ENCODE measurements at regions not wholly inside any gene's neighbourhood (a gene's known extent, or its start where the extent isn't known, plus 50 kb on each side); places are given as distances from the start of the nearest gene placed in this dataset.

DNA sequence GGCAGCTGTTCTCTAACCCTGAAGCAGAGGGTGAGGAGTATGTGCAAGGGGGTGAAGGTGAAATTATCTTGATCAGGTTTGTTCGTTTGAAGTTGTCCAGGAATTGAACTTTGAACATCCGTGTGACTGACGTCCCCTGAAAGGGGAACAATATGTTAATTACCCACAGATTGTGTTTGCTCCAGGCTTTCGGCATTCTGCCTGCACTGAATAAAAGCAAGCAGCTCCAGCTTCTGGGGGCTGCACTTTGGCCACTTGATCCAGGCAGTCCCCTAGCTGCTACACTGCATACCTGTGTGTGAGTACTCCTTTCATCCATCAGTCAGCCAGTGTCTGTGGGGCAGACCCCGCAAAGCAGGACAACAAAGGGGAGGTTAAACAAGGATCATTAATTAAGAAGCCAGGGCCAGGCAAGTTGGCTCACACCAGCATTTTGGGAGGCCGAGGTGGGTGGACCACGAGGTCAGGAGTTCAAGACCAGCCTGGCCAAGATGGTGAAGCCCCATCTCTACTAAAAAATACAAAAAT, 104.8 kb upstream of the BTN3A2 start:
- TF ChIP-seq, protein P1, sequence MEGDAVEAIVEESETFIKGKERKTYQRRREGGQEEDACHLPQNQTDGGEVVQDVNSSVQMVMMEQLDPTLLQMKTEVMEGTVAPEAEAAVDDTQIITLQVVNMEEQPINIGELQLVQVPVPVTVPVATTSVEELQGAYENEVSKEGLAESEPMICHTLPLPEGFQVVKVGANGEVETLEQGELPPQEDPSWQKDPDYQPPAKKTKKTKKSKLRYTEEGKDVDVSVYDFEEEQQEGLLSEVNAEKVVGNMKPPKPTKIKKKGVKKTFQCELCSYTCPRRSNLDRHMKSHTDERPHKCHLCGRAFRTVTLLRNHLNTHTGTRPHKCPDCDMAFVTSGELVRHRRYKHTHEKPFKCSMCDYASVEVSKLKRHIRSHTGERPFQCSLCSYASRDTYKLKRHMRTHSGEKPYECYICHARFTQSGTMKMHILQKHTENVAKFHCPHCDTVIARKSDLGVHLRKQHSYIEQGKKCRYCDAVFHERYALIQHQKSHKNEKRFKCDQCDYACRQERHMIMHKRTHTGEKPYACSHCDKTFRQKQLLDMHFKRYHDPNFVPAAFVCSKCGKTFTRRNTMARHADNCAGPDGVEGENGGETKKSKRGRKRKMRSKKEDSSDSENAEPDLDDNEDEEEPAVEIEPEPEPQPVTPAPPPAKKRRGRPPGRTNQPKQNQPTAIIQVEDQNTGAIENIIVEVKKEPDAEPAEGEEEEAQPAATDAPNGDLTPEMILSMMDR (conservative IDR thresholded peaks at IDR 0.05; ENCODE audit: low read depth, low read length): no peak
- no peak for TF ChIP-seq EZH2 (IDR thresholded peaks at IDR 0.05; ENCODE audit: borderline replicate concordance, low read depth, low read length, poor library complexity, severe bottlenecking)

Measured in A673 (cell line).